ENCODE measurements at regions not wholly inside any gene's neighbourhood (a gene's known extent, or its start where the extent isn't known, plus 50 kb on each side); places are given as distances from the start of the nearest gene placed in this dataset.

DNA sequence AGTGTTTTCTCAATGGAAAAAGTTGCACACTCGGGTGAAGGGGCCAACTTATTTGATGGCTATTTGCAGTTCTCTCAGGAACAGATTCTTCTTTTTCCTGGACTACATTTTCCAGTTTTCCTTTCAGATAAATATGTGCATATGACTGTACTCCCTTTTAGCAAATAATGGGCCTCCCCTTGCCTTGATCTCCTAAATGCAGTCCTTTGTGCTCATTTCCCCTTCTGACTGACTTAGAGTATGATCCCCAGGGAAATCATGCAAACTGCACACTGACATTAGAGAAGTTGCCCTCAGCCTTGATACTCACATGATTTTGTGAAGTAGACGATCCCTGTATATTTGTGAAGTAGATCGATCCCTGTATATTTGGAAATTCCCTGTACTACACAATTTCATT is 492.9 kb upstream of the NOVA1 start:
- no CpG with 5 or more reads among the region's 3 CpGs for WGBS, 2 experiments (ENCODE audit: extremely low coverage in 2 of 2, insufficient read length in 1 of 2)
- Histone ChIP-seq H3K36me3 (ENCODE audit: control insufficient read depth, insufficient read depth, low read length) (no peaks in the 10 kb centered on the region), H3K56ac (ENCODE audit: extremely low read depth, insufficient read depth, low read length) (no peak overlapping the region), H2BK20ac (ENCODE audit: low read depth, low read length) (no peak overlapping the region), H2BK120ac (ENCODE audit: low read depth, low read length) (no peak overlapping the region), H3K23ac (ENCODE audit: low read depth, low read length) (no peak overlapping the region), H2AFZ (replicated peaks; ENCODE audit: low read length, poor library complexity) (no peak overlapping the region), H3K79me1 (ENCODE audit: low read depth in 1 of 2, low read length in 2 of 2) (no peaks in the 10 kb centered on the region), H3K18ac (ENCODE audit: low read depth, low read length) (no peak overlapping the region), H4K20me1 (ENCODE audit: insufficient read depth, low read length) (no peaks in the 10 kb centered on the region), H3K4me3 (ENCODE audit: insufficient read depth, low read depth, low read length) (no peak overlapping the region), H2AK5ac (ENCODE audit: low read depth, low read length) (no peak overlapping the region), H3K9me1 (ENCODE audit: insufficient read depth, low read length) (no peaks in the 10 kb centered on the region), H3K4ac (ENCODE audit: low read depth, low read length) (no peak overlapping the region), H2BK15ac (ENCODE audit: low read depth, low read length) (no peak overlapping the region), H3K9ac (ENCODE audit: low read depth, low read length) (no peak overlapping the region), H3K4me2 (ENCODE audit: low read depth, low read length) (no peak overlapping the region), H3K14ac (replicated peaks; ENCODE audit: low read depth, low read length) (no peak overlapping the region), H3K9me3 (ENCODE audit: control insufficient read depth, insufficient read depth, low read length) (peaks cover 1% of the 10 kb centered on the region; the same call in 1 of the 2 replicates), H4K5ac (ENCODE audit: low read depth, low read length) (no peak overlapping the region), H3K27ac (ENCODE audit: insufficient read depth, low read length) (no peak overlapping the region), H3K4me1 (ENCODE audit: control insufficient read depth, insufficient read depth, low read length) (no peaks in the 10 kb centered on the region), H2BK5ac (ENCODE audit: low read depth, low read length, poor library complexity, severe bottlenecking) (no peak overlapping the region), H3K27me3 (ENCODE audit: control insufficient read depth, insufficient read depth, low read length) (no peaks in the 10 kb centered on the region), H4K8ac (ENCODE audit: low read depth in 2 of 2, low read length in 2 of 2) (no peak overlapping the region), H2AK9ac (replicated peaks; ENCODE audit: low read depth, low read length, poor library complexity) (no peak overlapping the region), H4K91ac (ENCODE audit: insufficient read depth, low read depth, low read length) (no peak overlapping the region)
- dilution Hi-C loops (cut with HindIII; ENCODE audit: low sequenced_read_pairs, unreplicated experiment) = no loop called here
- ATAC-seq (ENCODE audit: low read depth) = no peak
- POLR2A ChIA-PET (ENCODE audit: unreplicated experiment) = no interaction called here
- TF ChIP-seq POLR2A (IDR thresholded peaks at IDR 0.05; ENCODE audit: low read depth, low read length) = no peak
- DNase-seq = no peak
- in situ Hi-C loops (cut with MboI; ENCODE audit: low sequenced_read_pairs) = no loop called here
- CTCF ChIA-PET = no interaction called here
- no TSS peak for BruUV-seq (replicated peaks)
- intact Hi-C loops (cut with micrococcal nuclease) = no loop called here

Data from IMR-90 (cell line).